GM19372 (cell line): ENCODE measurements at regions not wholly inside any gene's neighbourhood (a gene's known extent, or its start where the extent isn't known, plus 50 kb on each side); places are given as distances from the start of the nearest gene placed in this dataset.
"Not testable (repeated sequence)": the region's sequence is repeated elsewhere in the genome, so short reads cannot be mapped to it uniquely, and the experiment has no call there.

ENCODE experiments used
- ATAC-seq: cut with Tn5 transposase; IDR thresholded peaks from one replicate; pipeline ENCODE4 v1.9.1; 2021; ENCODE audit warnings: mild to moderate bottlenecking, low read depth, moderate library complexity; ENCODE audit not compliant: unreplicated experiment

DNA sequence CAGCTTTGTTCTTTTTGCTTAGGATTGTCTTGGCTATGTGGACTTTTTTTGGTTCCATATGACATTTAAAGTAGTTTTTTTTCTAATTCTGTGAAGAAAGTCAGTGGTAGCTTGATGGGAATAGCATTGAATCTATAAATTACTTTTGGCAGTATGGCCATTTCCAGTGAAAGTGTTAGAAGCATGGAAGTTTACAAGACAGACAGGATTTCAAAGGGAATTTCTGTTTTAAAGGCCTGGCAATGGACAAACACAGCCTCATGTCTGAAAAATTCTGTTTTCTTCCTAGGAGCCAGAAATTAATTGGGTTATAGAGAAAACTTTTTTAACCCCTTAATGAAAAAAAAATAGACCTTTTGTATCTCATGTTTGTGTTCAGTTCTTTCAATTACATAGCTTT, 184.4 kb downstream of the ATP23 start:
- ATAC-seq = not testable (repeated sequence)

DNA sequence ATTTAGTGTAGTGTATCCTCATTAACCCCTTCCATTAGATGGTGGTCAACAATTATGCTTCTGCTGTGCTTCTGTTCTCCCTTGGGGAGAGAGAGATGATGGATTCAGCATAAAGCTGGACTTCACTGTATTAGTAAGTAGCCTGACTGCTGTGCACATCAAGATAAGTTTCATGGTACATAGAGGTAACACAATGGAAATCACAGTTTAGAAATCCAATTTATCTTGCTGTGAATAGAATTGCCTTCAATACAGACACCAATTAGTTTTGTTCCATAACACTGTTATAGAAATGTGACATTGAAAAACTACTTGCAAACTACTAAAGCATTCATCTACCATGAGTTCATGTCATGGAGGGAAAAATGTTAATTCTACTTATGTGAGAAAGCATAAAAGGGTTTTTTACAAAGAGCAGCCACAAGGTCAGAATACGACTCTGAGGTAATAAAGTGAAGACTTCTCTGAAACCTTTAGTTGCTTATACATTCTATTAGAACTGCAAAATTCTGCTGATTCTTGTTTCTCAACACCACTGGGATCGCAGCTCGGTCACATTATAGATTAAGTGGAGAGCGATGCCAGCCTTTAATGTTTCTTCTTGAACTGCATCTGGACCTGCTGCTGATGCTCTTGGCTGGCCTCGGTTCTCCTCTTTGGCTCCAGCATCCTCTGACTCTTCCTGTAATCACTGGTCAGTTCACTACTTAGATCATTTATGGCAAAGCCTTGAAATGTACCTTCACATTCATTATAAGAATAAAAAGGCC, 190.8 kb downstream of the ATP23 start:
- no peak for ATAC-seq

DNA sequence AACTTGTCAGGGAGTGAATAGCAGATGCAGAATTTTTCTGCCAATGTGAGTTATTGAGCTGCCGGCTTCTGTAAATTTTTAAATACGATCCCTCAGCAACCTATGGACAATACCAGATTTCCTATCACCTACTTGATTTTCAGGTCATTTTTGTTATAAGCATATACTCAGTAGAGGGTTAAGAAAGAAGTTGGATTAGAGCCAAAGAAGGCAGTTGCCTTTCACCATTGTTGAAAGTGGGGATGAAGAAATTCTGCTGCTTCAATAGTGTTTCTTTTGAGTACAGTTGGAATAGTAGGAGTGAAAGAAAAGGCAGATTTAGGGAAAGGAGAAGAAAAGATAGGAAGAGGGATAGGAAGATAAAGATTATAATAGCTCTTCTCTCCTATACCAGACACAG, 197.1 kb downstream of the ATP23 start:
- ATAC-seq = no peak

DNA sequence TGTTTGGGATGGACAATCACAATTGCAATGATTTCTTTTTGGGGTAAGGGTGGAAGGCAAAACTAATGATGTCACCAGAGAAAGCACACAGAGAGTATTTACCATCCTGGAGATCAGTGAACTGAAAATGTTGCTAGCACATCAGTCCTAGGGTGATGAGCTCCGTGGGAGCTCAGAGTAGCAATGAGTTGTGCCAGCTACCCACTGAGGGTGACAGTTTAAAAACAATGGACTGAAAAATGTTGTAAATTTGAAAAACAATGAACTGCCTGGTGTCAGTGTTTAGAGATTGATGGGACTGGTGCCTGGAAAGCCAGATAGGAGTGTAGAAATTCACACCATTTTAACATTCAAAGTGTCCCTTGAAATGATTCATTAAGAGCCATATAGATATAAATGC, 198.5 kb downstream of the ATP23 start:
- no peak for ATAC-seq

DNA sequence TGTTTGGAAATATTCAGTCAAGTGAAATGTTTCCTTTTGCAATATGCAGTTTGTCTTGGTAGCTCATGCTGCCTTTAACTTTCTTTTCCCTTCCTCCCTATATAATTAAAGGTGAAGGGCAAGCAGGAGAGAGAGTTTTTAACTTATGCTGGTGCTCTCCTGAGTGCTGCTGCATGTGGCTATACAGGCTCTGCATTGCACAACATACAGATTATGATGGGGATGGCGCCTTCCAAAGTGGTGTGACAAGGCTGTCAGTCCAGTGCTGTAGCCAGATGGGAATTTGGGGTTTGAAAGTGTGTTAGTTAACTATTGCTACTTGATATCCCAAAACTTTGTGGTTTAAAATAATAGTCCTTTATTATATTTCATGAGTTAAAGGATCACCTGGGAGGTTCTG, 199.0 kb downstream of the ATP23 start:
- no peak for ATAC-seq

DNA sequence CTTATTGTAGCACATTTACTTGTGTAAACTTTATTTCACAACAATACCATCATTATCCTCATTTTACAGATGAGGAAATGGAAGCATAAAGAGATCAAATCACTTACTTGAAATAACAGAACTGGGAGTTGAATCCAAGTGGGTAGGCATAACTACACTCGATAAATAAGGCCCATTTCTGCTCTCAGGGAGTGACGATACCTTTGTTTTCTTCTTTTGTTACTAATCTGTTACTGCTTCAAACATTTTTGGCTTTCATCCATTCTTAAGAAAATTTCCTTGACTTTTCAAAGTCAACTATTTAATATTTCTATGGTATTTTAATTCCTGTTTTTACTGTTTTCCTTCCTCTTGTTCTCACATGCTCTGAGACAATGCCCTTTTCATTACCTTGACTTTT, 201.6 kb downstream of the ATP23 start:
- ATAC-seq = no peak

DNA sequence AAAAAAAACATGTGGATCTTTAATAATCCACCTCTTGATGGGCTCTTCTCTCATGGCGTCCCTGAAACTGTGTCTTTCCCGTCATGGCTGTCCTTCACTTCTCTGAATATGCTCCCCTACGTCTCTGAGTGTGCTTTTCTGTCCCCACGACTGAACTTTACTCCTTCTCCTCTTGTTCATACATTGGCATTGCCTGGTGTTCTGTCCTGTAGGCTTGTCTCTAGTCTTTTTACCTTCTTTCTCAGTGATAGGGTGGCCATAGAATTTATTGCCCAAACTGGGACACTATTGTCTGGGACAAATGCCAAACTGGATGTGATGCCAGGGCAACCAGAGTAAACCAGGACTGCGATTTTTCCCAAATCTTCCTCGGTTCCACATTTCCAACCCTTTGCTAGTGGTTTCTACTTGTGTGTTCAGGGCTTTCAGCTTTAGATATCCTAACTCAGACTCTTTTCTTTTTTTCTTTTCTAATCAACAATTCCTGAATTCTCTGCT, 202.2 kb downstream of the ATP23 start:
- ATAC-seq = no peak

DNA sequence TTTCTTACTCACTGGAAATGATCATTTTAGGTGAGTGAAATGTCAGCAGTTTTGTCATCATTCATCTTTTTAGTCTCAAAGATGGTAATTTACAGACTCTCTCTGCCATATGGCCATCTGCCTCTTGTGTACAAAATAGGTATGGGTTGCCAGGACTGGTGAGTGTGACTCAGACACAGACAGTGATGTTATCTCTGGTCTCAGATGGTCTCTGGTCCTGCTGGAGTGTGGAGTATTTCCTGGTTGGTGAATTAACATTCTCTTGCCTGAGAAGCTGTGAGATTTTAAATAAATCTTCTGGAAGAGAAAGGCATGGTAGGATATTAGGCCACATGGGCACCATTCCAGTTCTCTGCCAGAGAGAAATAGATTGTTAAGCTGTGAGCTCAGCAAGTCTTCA, 207.0 kb downstream of the ATP23 start:
- no peak for ATAC-seq

DNA sequence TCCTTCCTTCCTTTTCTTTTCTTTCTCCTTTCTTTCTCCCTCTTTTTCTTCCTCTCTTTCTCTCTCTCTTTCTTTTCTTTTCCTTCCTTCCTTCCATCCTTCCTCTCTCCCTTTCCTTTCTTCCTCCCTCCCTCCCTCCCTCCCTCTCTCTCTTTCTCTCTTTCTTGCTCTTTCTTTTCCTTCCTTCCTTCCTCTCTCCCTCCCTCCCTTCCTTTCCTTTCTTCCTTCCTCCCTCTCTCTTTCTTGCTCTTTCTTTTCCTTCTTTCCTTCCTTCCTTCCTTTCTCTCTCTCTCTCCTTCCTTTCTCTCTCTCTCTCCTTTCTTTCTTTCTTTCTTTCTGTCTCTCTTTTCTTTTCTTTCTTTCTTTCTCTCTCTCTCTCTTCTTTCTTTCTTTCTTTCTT, 207.6 kb downstream of the ATP23 start:
- no peak for ATAC-seq

DNA sequence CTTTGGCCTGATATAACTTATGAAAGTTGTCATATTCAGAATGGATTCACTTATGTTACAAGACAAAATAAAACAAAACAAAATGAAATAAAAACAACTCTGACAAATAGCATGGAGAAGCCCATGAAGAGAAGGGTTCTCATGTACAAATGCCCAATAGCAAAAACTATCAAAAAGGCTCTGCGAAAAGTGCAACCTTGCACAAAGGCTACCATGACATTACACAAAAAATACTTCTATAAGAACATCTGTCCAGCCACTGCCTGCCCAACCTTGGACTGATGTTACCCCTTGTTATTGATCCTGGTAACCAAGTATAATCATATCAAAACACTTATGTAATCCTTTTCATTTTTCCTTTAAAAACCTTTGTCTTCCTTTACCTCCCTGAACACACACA, 213.0 kb downstream of the ATP23 start:
- no peak for ATAC-seq

DNA sequence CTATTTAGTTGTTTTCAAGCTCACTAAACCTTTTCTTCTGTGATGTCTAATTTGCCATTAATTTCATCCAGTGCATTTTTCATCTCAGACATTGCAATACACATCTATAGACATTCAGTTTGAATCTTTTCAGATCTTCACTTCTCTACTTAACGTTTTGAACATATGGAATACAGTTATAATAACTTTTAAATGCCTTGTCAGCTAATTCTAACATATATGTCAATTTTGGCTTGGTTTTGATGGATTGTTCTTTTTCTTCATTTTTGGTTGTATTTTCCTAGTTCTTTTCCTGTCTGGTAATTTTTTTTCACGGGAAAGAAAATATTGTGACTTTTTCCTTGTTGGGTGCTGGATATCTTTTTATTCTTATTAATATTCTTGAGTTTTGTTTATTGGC, 215.3 kb downstream of the ATP23 start:
- no peak for ATAC-seq

DNA sequence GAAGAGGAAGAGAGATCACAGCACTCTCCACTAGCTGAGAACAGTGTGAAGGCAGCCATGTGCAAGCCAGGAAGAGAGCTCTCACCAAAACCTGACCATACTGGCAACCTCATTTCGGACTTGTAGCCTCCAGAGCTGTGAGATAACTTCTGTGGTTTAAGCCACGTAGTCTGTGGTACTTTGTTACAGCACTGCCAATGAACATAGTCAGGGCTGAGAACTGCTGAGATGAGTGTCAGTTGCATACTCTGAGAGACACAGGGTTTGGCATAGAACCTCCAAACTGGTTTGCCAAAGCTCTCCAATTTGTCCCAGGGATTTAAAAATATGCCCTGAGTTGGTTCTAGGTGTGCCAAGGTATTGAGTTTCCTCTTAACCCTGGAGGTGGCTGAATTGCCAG, 218.6 kb downstream of the ATP23 start:
- no peak for ATAC-seq

DNA sequence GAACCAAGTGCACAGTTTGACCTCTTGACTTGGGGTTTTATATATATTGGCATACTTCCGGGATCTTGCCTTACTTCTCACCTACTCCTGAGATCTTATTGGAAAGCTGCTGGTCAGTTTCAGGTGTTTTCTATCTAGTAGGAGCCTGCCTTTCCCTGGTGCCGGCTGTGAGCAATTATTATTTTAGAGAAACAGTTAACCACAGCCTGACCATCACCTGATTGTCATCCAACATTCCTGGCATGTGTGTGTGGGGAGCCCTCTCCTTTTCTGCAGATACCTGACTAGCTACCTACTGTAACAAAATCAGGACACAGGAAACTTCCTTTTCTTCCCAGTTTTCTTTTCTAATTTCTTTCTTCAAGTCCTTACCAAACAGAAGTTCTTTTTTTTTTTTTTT, 220.4 kb downstream of the ATP23 start:
- no peak for ATAC-seq

DNA sequence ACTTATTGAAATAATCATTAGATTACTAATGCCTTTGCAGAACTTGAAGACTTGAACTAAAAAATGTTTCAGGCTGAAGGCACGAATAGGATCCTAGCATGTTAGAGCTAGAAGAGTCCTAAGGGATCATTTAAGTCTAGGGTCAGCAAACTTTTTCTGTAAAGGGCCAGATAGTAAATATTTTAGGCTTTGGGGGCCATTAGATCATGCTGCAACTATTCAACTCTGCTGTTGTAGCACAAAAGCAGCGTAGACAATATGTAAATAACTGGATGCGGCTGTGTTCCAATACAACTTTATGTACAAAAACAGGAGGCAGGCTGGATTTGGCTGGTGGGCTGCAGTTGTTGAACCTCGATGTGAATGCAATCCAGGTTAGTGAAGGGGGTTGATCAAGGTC, 221.7 kb downstream of the ATP23 start:
- no peak for ATAC-seq

DNA sequence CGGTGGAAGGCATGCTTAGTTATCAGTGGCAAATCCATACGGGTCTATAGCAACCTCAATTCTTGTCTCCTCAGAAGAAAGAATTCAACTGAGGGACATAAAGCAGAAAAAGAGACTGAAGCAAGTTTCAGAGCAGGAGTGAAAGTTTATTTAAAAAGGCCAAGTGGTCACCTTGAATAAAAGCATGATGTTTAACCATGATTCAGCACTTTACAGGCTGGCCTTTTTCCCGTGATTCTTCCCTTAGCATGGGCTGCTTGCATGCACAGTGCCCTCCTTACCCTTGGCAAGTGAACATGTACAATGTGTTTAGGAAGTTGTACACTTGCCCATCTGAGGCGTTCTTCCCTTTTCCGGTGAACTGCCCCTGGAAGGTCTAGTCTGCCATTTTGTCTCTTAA, 225.3 kb downstream of the ATP23 start:
- no peak for ATAC-seq

DNA sequence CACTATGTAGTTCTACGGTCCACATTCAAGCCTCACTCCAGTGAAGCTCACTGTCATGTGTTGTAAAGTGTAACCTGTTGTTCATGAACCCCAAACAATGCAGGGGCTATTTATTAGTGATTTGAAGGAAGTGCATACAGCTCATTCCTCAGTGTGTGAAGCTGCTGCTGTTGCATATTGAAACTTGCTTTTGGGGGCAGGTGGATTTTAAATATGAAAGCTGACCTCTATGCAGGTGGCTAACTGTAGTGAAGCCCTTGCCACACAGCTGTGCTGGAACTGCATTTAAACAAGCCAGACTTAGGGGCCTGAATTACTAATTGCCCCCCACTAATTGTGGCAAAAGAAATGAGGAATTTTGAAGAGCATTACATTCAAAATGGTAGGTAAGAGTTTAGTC, 226.3 kb downstream of the ATP23 start:
- ATAC-seq = no peak

DNA sequence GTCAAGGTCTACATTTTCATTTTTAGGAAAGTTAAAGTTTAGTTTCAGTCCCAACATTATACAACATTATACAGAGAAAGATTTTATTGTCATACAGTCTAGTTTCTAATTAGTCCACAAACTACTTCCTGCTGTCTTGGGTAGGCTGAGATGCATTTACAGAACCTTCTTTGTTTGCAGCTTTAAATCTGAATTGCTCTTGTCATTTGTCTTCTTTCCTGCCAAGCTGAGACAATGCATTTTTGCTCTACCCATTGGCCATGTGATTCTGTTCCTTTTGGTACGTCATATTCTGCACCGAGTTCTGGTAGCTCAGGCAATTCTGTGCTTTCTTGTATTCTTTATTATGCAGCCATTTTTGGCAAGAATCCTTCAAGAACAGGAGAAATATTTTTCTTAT, 228.5 kb downstream of the ATP23 start:
- no peak for ATAC-seq

DNA sequence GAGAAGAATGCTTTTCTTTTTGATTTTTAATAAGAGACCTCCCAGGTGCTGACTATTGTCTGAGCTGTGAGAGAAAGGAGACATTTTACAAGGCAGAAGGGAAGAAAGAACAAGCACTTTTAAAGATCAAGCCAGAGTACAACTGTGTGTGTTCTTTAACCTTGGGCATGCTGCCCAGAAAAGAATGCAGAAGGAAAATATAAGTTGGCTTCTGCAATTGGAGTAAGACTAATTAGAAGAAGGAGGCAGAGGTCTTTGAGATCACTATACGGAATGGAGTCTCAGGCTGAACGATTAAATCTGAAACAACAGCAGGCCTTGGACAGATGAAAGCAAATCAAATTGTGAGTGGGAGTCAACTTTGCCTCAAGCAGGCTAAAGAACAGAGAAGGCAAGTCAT, 230.5 kb downstream of the ATP23 start:
- no peak for ATAC-seq

DNA sequence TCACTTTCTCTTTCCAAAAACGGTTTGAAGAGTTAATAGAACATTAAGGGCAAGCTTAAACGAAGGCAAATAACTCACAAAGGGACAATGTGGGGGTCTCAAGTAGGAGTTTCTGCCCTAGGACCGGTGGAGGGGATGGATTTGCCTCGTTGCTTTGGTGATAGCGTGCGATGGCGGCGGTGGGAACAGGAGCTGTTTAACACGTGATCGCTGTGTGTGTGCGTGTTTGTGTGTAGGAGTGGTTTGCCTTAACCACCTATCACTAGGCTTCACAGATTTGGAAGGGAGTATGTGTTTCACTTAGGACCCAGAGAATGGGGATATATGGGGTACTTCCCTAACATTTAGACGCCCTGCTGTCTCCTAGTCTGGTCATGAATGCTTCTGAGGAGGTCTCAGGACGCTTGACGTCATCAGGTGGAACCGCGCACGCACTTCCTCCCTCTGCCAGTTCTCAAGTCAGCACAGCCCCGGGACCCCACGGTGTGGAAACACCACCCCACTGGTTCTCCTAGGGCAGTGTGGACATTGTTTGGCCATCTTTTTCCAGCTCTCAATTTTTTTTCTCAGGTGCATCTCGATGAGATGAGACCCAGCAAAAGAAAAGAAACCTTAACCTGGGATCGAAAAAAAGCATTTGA, 231.2 kb downstream of the ATP23 start:
- ATAC-seq = no peak

DNA sequence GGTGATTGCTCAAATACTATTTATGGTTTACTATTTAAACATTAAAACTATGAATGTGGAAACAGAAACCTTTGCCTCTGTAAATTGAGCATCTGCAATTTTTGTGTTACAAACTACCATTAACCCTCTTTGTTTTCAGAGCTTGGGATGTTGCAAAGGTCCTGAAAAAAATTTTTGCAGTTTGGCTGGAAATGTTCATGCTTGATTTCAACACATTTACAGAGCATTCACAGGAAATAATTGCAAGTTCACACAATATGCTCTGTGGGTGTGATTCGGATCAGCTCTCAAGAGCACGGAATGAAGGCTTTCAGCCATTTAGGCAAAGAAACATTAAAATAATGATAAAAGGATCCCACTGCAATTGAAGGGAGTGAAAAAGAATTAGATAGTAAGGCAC, 232.9 kb downstream of the ATP23 start:
- no peak for ATAC-seq

DNA sequence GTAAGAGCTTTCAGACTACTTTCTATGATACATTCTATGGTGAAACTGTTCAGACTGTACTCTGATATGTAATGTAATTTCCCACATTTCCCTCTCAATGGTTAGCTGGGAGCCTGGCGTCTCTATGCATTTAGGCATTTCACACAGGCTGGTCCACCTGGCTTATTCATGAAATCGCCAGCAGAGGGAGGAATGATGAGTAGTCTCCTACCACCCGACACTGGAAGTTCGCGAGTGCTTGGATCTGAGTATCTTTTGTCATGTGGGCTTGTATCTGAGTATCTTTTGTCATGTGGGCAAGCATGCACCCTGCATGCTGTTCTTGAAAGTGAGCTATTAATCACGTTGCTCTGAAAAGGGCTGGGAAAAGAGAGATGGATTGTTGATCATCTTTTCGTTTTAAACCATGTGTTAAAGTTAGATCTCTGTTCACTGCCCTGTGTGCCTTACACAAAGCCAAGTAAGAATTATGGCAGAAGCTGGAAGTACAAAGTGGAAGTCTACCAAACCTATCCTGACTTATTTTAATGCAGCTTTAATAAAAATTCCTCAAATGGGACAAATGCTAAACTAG, 235.0 kb downstream of the ATP23 start:
- no peak for ATAC-seq

DNA sequence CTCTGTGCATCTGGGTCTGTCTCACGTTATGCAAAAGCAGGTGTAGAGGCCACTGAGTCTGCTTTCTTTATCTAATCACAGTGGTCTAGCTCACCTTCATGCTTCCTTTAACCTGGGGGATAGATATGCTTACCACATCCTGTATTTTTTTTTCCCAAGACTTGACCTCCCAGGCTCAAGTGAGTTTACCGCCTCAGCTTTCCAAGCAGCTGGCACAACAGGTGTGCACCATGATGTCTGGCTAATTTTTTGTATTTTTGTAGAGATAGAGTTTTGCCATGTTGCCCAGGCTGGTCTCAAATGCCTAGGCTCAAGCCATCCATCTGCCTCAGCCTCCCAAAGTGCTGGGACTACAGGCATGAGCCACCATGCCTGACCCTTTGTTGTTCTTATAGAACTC, 236.0 kb downstream of the ATP23 start:
- ATAC-seq = no peak
